ENCODE measurements at regions not wholly inside any gene's neighbourhood (a gene's known extent, or its start where the extent isn't known, plus 50 kb on each side); places are given as distances from the start of the nearest gene placed in this dataset.
"Not testable (repeated sequence)": the region's sequence is repeated elsewhere in the genome, so short reads cannot be mapped to it uniquely, and the experiment has no call there.

GRCh38 chr6:3916211-3916610 lies 67.0 kb downstream of the FAM50B start:
- WGBS, 2 donors, result 69 to 82% methylated on average over 2 of the region's 2 CpGs
- no peak for DNase-seq (ENCODE audit: low spot score in 2 of 2)
- Histone ChIP-seq H3K4me1 (peaks cover 0 to 32% (median 30%) of the 10 kb centered on the region in 4 donors), H3K4me3 (no peak overlapping the region), H3K27ac (no peak overlapping the region), H3K9me3 (no peaks in the 10 kb centered on the region), H3K36me3 (no peaks in the 10 kb centered on the region), H3K27me3 (no peaks in the 10 kb centered on the region)
- TF ChIP-seq EP300 (IDR thresholded peaks at IDR 0.05) (no peak), POLR2A (IDR thresholded peaks at IDR 0.05) (no peak)
- TF ChIP-seq, protein P1, sequence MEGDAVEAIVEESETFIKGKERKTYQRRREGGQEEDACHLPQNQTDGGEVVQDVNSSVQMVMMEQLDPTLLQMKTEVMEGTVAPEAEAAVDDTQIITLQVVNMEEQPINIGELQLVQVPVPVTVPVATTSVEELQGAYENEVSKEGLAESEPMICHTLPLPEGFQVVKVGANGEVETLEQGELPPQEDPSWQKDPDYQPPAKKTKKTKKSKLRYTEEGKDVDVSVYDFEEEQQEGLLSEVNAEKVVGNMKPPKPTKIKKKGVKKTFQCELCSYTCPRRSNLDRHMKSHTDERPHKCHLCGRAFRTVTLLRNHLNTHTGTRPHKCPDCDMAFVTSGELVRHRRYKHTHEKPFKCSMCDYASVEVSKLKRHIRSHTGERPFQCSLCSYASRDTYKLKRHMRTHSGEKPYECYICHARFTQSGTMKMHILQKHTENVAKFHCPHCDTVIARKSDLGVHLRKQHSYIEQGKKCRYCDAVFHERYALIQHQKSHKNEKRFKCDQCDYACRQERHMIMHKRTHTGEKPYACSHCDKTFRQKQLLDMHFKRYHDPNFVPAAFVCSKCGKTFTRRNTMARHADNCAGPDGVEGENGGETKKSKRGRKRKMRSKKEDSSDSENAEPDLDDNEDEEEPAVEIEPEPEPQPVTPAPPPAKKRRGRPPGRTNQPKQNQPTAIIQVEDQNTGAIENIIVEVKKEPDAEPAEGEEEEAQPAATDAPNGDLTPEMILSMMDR (IDR thresholded peaks at IDR 0.05), result no peak

GRCh38 chr6:3916749-3917148 lies 67.6 kb downstream of the FAM50B start:
- not testable (repeated sequence) for H3K27ac ChIP-seq; H3K9me3 ChIP-seq; H3K36me3 ChIP-seq; H3K27me3 ChIP-seq; H3K4me3 ChIP-seq; DNase-seq (ENCODE audit: low spot score in 2 of 2)
- WGBS, 2 donors, result 94 to 95% methylated on average over 4 of the region's 4 CpGs
- H3K4me1 ChIP-seq, result peaks cover 0 to 27% (median 25%) of the 10 kb centered on the region in 4 donors

DNA sequence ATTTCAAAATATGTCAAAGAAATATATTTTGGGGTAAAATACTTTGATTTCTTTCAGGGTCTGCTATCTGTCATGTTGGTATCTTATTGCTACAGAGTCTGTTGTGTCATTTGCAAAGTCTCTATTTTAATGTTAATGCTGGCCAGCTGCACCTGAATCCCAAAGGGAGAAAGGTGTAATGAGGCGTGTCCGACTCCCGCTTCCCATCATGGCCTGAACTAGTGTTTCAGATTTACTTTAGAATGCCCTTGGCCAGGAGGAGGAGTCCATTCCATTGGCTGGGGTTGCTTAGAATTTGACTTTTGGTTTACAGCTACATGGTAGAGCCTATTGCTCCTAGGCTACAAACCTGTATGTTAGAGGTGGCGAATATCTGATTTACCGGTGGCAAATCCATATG lies 69.3 kb downstream of the FAM50B start:
- no peaks in the 10 kb centered on the region for H3K9me3 ChIP-seq
- H3K4me3 ChIP-seq, result no peak overlapping the region
- no peak for DNase-seq (ENCODE audit: low spot score in 2 of 2)
- H3K27me3 ChIP-seq, result no peaks in the 10 kb centered on the region
- H3K36me3 ChIP-seq, result no peaks in the 10 kb centered on the region
- H3K27ac ChIP-seq, result no peak overlapping the region
- TF ChIP-seq POLR2A (IDR thresholded peaks at IDR 0.05), result no peak
- WGBS, 2 donors, result 89 to 90% methylated on average over 5 of the region's 5 CpGs
- peaks cover 0 to 11% (median 9%) of the 10 kb centered on the region in 4 donors for H3K4me1 ChIP-seq

GRCh38 chr6:3919130-3919628 lies 70.0 kb downstream of the FAM50B start:
- DNase-seq (ENCODE audit: low spot score in 2 of 2), result no peak
- H3K4me3 ChIP-seq, result no peak overlapping the region
- peaks cover 0 to 4% (median 2%) of the 10 kb centered on the region in 4 donors for H3K4me1 ChIP-seq
- no peaks in the 10 kb centered on the region for H3K27me3 ChIP-seq
- no peaks in the 10 kb centered on the region for H3K36me3 ChIP-seq
- no peaks in the 10 kb centered on the region for H3K9me3 ChIP-seq
- no peak overlapping the region for H3K27ac ChIP-seq
- TF ChIP-seq, protein P1 (IDR thresholded peaks at IDR 0.05), result no peak
- no peak for TF ChIP-seq EP300 (IDR thresholded peaks at IDR 0.05)
- TF ChIP-seq POLR2A (IDR thresholded peaks at IDR 0.05), result no peak
- WGBS, 2 donors, result 71% methylated on average over 6 of the region's 6 CpGs

- Histone ChIP-seq H3K9me3 (no peaks in the 10 kb centered on the region), H3K27ac (no peak overlapping the region), H3K36me3 (no peaks in the 10 kb centered on the region), H3K27me3 (no peaks in the 10 kb centered on the region), H3K4me3 (no peak overlapping the region), H3K4me1 (no peaks in the 10 kb centered on the region)
- TF ChIP-seq POLR2A (IDR thresholded peaks at IDR 0.05), result no peak
- WGBS, 2 donors, result 78 to 88% methylated on average over 8 of the region's 8 CpGs
- no peak for DNase-seq (ENCODE audit: low spot score in 2 of 2)
Measured at GRCh38 chr6:3919849-3920248, 70.7 kb downstream of the FAM50B start.

DNA sequence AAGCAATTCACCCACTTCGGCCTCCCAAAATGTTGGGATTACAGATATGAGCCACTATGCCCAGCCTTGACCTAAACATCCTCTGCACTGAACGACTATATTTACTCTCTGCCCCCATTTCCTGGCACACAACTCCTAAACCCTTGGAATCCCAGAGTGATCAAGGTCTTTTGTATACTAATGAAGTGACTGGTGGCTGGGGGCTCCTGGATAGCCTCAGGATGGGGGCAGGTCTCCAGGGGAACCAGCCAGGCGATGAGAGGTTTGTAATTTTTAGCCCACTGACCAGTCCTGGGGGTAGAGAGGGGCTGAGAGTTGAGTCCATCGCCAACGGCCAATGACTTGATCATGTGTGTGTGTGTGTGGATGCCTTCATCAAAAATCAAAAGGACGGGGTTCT lies 71.1 kb downstream of the FAM50B start:
- Histone ChIP-seq H3K36me3 (no peaks in the 10 kb centered on the region), H3K27ac (no peak overlapping the region), H3K9me3 (no peaks in the 10 kb centered on the region), H3K4me1 (no peaks in the 10 kb centered on the region), H3K27me3 (no peaks in the 10 kb centered on the region), H3K4me3 (no peak overlapping the region)
- WGBS, 2 donors, result 86 to 91% methylated on average over 6 of the region's 6 CpGs
- no peak for TF ChIP-seq EP300 (IDR thresholded peaks at IDR 0.05)
- TF ChIP-seq, protein P1 (IDR thresholded peaks at IDR 0.05), result no peak
- no peak for TF ChIP-seq POLR2A (IDR thresholded peaks at IDR 0.05)
- no peak for DNase-seq (ENCODE audit: low spot score in 2 of 2)

- no peak overlapping the region for H3K27ac ChIP-seq
- no peaks in the 10 kb centered on the region for H3K9me3 ChIP-seq
- WGBS, 2 donors, result 94% methylated on average over 2 of the region's 2 CpGs
- H3K4me3 ChIP-seq, result no peak overlapping the region
- no peaks in the 10 kb centered on the region for H3K36me3 ChIP-seq
- no peak for TF ChIP-seq POLR2A (IDR thresholded peaks at IDR 0.05)
- TF ChIP-seq EP300 (IDR thresholded peaks at IDR 0.05), result no peak
- TF ChIP-seq, protein P1 (IDR thresholded peaks at IDR 0.05), result no peak
- H3K4me1 ChIP-seq, result no peaks in the 10 kb centered on the region
- H3K27me3 ChIP-seq, result no peaks in the 10 kb centered on the region
- no peak for DNase-seq (ENCODE audit: low spot score in 2 of 2)
Measured at GRCh38 chr6:3921663-3922062, 72.5 kb downstream of the FAM50B start.

GRCh38 chr6:3922619-3923018 lies 73.4 kb downstream of the FAM50B start:
- not testable (repeated sequence) for H3K27ac ChIP-seq

GRCh38 chr6:3925223-3926149 lies 76.3 kb downstream of the FAM50B start:
- not testable (repeated sequence) for H3K9me3 ChIP-seq; H3K27ac ChIP-seq; H3K4me1 ChIP-seq; H3K27me3 ChIP-seq; H3K36me3 ChIP-seq; DNase-seq (ENCODE audit: low spot score in 2 of 2); H3K4me3 ChIP-seq
- WGBS, 2 donors, result 67 to 71% methylated on average over 21 to 23 of the region's 23 CpGs

More at GRCh38 chr6:3922619-3923018, 73.4 kb downstream of the FAM50B start:
- not testable (repeated sequence) for H3K4me1 ChIP-seq; H3K9me3 ChIP-seq; H3K27me3 ChIP-seq; H3K36me3 ChIP-seq; DNase-seq (ENCODE audit: low spot score in 2 of 2); H3K4me3 ChIP-seq
- WGBS, 2 donors, result 94 to 97% methylated on average over 7 of the region's 7 CpGs

All from tibial nerve (tissue), 4 donors.